ENCODE measurements at regions not wholly inside any gene's neighbourhood (a gene's known extent, or its start where the extent isn't known, plus 50 kb on each side); places are given as distances from the start of the nearest gene placed in this dataset.

DNA sequence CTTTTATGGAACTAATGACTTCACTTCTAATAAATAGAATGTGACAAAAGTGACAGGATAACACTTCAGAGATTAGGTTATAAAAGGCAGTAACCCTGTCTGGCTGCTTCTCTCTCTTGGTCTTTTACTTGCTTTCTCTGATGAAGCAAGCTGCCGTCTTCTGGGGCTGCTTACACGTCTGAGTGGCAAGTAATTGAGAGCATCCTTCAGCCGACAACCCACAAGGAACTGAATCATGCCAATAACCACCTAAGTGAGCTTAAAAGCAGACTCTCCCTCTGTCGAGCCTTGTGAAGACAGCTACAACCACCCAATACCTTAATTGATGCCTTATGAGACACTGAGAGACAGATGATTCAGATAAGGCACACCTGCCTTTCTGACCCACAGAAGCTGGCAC lies 1091.2 kb downstream of the SLITRK1 start:
- 14% methylated on average over 4 of the region's 4 CpGs for WGBS (ENCODE audit: missing lambda C conversion rate)
- no peak for ATAC-seq
- CTCF ChIA-PET, result no interaction called here

DNA sequence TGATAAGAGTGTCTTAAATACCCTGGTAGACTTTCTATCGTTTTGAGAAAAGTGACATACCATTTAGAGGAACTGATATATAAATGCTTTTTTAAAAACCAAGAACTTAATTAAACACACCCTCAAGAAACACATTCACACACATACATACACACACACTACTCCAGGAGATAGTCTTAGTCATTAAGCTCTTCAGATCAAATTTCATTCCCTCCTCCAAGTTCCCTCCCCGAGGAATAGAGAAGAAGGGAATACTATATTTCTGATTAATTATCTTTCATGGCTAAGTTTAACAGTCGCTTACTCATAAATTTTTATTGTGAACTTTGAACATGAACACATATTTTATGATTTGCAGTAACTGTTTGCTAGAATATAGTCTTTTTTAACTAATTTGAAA lies 1109.5 kb downstream of the SLITRK1 start:
- ChIA-PET POLR2A (no interaction called here), CTCF (no interaction called here)
- Histone ChIP-seq H3K4me1 (no peaks in the 10 kb centered on the region), H3K4me2 (no peak overlapping the region), H3K4me3 (no peak overlapping the region), H3K9me3 (no peaks in the 10 kb centered on the region), H3K27ac (no peak overlapping the region)
- ATAC-seq, result no peak
- 11% methylated on average over 3 of the region's 3 CpGs for WGBS (ENCODE audit: missing lambda C conversion rate)
- TF ChIP-seq GATA3 (IDR thresholded peaks at IDR 0.05; ENCODE audit: borderline replicate concordance), result no peak
- TF ChIP-seq FOXS1 (CRISPR knock-in tag; IDR thresholded peaks at IDR 0.05), result no peak
- no peak for TF ChIP-seq EP300 (IDR thresholded peaks at IDR 0.05)
- TF ChIP-seq ESRRA (IDR thresholded peaks at IDR 0.05; ENCODE audit: borderline replicate concordance, low read length), result no peak
- no peak for DNase-seq (ENCODE audit: low read depth in 1 of 2, low spot score in 1 of 2)
- no peak for FAIRE-seq

More for the DNA sequence above, 1091.2 kb downstream of the SLITRK1 start:
- DNase-seq (ENCODE audit: low read depth in 1 of 2, low spot score in 1 of 2) (no peak), FAIRE-seq (no peak)
- Histone ChIP-seq H3K4me3 (no peak overlapping the region), H3K9me3 (no peaks in the 10 kb centered on the region), H3K4me1 (no peaks in the 10 kb centered on the region), H3K27ac (no peak overlapping the region), H3K4me2 (no peak overlapping the region)
- no peak for TF ChIP-seq NR3C1 (IDR thresholded peaks at IDR 0.05)
- no peak for TF ChIP-seq FOSL2 (IDR thresholded peaks at IDR 0.05)
- TF ChIP-seq FOSL2 (CRISPR knock-in tag; IDR thresholded peaks at IDR 0.05), result no peak
- no peak for TF ChIP-seq RCOR1 (IDR thresholded peaks at IDR 0.05; ENCODE audit: low read depth, low read length)
- TF ChIP-seq TP53 (CRISPR knock-in tag; IDR thresholded peaks at IDR 0.05), result no peak
- no peak for TF ChIP-seq KDM1A (IDR thresholded peaks at IDR 0.05; ENCODE audit: low read depth)
- no peak for TF ChIP-seq ZC3H11A (IDR thresholded peaks at IDR 0.05)
- no peak for TF ChIP-seq CHD4 (IDR thresholded peaks at IDR 0.05; ENCODE audit: borderline replicate concordance)
- no peak for TF ChIP-seq RNF2 (IDR thresholded peaks at IDR 0.05; ENCODE audit: borderline replicate concordance, low read depth)
- no peak for TF ChIP-seq HOXB13 (CRISPR knock-in tag; IDR thresholded peaks at IDR 0.05; ENCODE audit: low read depth)
- TF ChIP-seq, protein P1, sequence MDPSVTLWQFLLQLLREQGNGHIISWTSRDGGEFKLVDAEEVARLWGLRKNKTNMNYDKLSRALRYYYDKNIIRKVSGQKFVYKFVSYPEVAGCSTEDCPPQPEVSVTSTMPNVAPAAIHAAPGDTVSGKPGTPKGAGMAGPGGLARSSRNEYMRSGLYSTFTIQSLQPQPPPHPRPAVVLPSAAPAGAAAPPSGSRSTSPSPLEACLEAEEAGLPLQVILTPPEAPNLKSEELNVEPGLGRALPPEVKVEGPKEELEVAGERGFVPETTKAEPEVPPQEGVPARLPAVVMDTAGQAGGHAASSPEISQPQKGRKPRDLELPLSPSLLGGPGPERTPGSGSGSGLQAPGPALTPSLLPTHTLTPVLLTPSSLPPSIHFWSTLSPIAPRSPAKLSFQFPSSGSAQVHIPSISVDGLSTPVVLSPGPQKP (IDR thresholded peaks at IDR 0.05; ENCODE audit: low read depth, low read length), result no peak
- POLR2A ChIA-PET, result no interaction called here

DNA sequence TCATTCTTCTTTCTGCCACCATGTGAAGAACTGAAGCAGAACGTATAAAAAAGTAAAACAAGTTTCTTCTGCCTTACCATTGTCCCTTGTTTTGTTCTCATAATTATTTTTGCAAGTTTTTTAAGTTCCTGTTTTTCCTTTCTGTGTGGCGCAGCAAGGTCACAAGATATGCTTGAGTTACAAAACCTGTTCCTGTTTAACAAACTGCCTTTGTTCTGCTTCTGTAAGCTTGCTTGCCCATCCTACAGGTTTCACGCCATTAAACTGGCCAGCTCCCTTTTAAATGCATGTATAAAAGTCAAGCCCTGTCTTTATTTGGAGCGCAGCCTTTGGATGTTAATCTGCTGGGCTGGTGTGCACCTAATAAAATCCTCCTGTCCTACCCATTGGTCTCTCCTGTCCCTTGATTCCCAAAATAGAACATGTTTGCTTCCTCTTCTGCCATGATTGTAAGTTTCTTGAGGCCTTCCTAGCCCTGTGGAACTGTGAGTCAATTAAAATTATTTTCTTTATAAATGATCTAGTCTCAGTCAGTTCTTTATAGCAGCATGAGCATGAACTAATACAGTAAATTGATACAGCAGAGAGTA lies 1115.4 kb downstream of the SLITRK1 start:
- POLR2A ChIA-PET, result no interaction called here
- 17% methylated on average over 4 of the region's 4 CpGs for WGBS (ENCODE audit: missing lambda C conversion rate)
- FAIRE-seq, result no peak
- CTCF ChIA-PET, result no interaction called here
- no peak for ATAC-seq
- no peak overlapping the region for H3K4me3 ChIP-seq
- no peaks in the 10 kb centered on the region for H3K4me1 ChIP-seq
- no peak overlapping the region for H3K27ac ChIP-seq
- H3K9me3 ChIP-seq, result no peaks in the 10 kb centered on the region
- TF ChIP-seq JUNB (IDR thresholded peaks at IDR 0.05), result no peak
- TF ChIP-seq NPAS2 (CRISPR knock-in tag; IDR thresholded peaks at IDR 0.05; ENCODE audit: borderline replicate concordance), result no peak
- DNase-seq (ENCODE audit: low read depth in 1 of 2, low spot score in 1 of 2), result no peak
- H3K4me2 ChIP-seq, result no peak overlapping the region

DNA sequence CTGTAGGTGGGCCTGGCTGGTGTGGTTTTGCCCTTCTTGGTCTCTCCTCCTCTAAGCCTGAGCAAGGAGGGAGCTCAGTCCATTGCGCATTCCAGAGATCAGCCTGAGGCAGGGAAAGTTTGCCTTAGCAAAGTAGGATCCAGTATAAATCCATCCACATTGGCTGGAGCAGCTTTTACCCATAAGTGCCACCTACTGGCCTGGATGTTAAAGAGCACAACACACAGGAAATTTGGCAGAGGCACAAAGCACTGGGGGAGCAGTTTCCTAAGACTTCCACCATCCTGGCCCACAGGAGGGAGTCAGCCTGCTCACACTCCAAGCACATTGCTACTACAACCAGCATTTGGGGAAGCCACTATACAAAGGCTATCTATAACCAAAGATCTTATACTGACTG lies 1124.2 kb downstream of the SLITRK1 start:
- Histone ChIP-seq H3K4me2 (no peak overlapping the region), H3K27ac (no peak overlapping the region), H3K4me1 (no peaks in the 10 kb centered on the region), H3K4me3 (no peak overlapping the region), H3K9me3 (no peaks in the 10 kb centered on the region)
- ATAC-seq (no peak), FAIRE-seq (no peak), DNase-seq (ENCODE audit: low read depth in 1 of 2, low spot score in 1 of 2) (peak in 1 of 2 experiments; percentile 14)
- ChIA-PET POLR2A (no interaction called here), CTCF (no interaction called here)
- TF ChIP-seq NR3C1 (IDR thresholded peaks at IDR 0.05), result no peak
- 0 out of 5 replicates have a peak, but pooled peaks of 1 of the 2 experiments have one; percentile 5 for TF ChIP-seq RAD21 (conservative IDR thresholded peaks at IDR 0.05 in 1 of 2, IDR thresholded peaks at IDR 0.05 in 1 of 2)
- WGBS (ENCODE audit: missing lambda C conversion rate), result no CpG with 5 or more reads among the region's 1 CpG

DNA sequence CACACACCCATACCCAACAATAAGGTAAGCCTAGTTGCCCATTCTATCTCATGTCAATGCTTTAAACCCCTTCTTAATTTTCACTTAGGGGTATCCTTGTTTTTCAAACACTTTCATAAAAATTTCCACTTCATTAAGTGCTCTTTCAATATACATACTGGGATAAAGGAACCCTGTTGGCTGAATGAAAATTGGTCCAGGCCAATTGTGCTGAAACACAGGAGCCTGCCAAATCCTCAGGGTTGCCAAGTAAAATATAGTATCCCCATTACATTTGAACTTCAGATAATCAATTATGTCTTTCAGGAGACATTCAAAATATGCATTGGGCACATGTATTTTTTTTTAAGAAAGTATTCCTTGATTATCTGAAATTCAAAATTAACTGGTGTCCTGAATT lies 1131.1 kb downstream of the SLITRK1 start:
- FAIRE-seq (no peak), ATAC-seq (no peak), DNase-seq (ENCODE audit: low read depth in 1 of 2, low spot score in 1 of 2) (no peak)
- TF ChIP-seq HDAC2 (IDR thresholded peaks at IDR 0.05), result no peak
- no peak for TF ChIP-seq POLR2A (IDR thresholded peaks at IDR 0.05; ENCODE audit: low read length)
- no peak for TF ChIP-seq ZC3H11A (IDR thresholded peaks at IDR 0.05)
- no peak for TF ChIP-seq NPAS2 (CRISPR knock-in tag; IDR thresholded peaks at IDR 0.05; ENCODE audit: borderline replicate concordance)
- TF ChIP-seq HOXA7 (CRISPR knock-in tag; IDR thresholded peaks at IDR 0.05), result no peak
- TF ChIP-seq TP53 (CRISPR knock-in tag; IDR thresholded peaks at IDR 0.05), result no peak
- TF ChIP-seq ESRRA (IDR thresholded peaks at IDR 0.05; ENCODE audit: borderline replicate concordance, low read length), result no peak
- TF ChIP-seq RAD21 (conservative IDR thresholded peaks at IDR 0.05 in 1 of 2, IDR thresholded peaks at IDR 0.05 in 1 of 2), result no peak
- CTCF ChIA-PET, result no interaction called here
- H3K4me1 ChIP-seq, result no peaks in the 10 kb centered on the region
- H3K4me3 ChIP-seq, result no peak overlapping the region
- POLR2A ChIA-PET, result no interaction called here
- H3K27ac ChIP-seq, result no peak overlapping the region
- H3K9me3 ChIP-seq, result no peaks in the 10 kb centered on the region
- no peak overlapping the region for H3K4me2 ChIP-seq

Measured in A549 (cell line).